ENCODE measurements at regions not wholly inside any gene's neighbourhood (a gene's known extent, or its start where the extent isn't known, plus 50 kb on each side); places are given as distances from the start of the nearest gene placed in this dataset.

- TF ChIP-seq CTCF (IDR thresholded peaks at IDR 0.05; ENCODE audit: extremely low read depth in 1 of 2, insufficient read depth in 1 of 2, low read depth in 1 of 2, low read length in 2 of 2) (no peak), POLR2A (IDR thresholded peaks at IDR 0.05; ENCODE audit: low read depth, low read length) (no peak)
Measured at GRCh38 chr6:43896329-43897255, 126.6 kb downstream of the VEGFA start.

All from endothelial cell of umbilical vein (primary cell).